ENCODE measurements at regions not wholly inside any gene's neighbourhood (a gene's known extent, or its start where the extent isn't known, plus 50 kb on each side); places are given as distances from the start of the nearest gene placed in this dataset.

- DNase-seq, result no peak
Measured at GRCh38 chr9:129469988-129470316, 150.9 kb downstream of the C9orf50 start.

GRCh38 chr9:129469188-129469987 lies 151.5 kb downstream of the C9orf50 start:
- DNase-seq, result no peak

- DNase-seq, result no peak
Measured at GRCh38 chr9:129467739-129468666, 152.9 kb downstream of the C9orf50 start.

GRCh38 chr9:129467004-129467588 lies 153.8 kb downstream of the C9orf50 start:
- no peak for DNase-seq

- no peak for DNase-seq
Measured at GRCh38 chr9:129465834-129466535, 154.9 kb downstream of the C9orf50 start.

- no peak for DNase-seq
Measured at GRCh38 chr9:129464972-129465833, 155.7 kb downstream of the C9orf50 start.

GRCh38 chr9:129463994-129464393 lies 156.9 kb downstream of the C9orf50 start:
- DNase-seq, result no peak

GRCh38 chr9:129463477-129463876 lies 157.4 kb downstream of the C9orf50 start:
- DNase-seq, result no peak

- DNase-seq, result no peak
Measured at GRCh38 chr9:129462360-129462759, 158.5 kb downstream of the C9orf50 start.

GRCh38 chr9:129460323-129461261 lies 160.3 kb downstream of the C9orf50 start:
- DNase-seq, result peak; percentile 82

- peak; percentile 34 for DNase-seq
Measured at GRCh38 chr9:129459547-129460322, 161.2 kb downstream of the C9orf50 start.

- DNase-seq, result peak; percentile 21
Measured at GRCh38 chr9:129458663-129459546, 162.0 kb downstream of the C9orf50 start.

- no peak for DNase-seq
Measured at GRCh38 chr9:129458155-129458661, 162.7 kb downstream of the C9orf50 start.

GRCh38 chr9:129457325-129457779 lies 163.5 kb downstream of the C9orf50 start:
- no peak for DNase-seq

GRCh38 chr9:129456549-129457324 lies 164.2 kb downstream of the C9orf50 start:
- no peak for DNase-seq

GRCh38 chr9:129455151-129455995 lies 165.5 kb downstream of the C9orf50 start:
- no peak for DNase-seq

Data from stimulated activated CD4-positive, alpha-beta T cell treated with anti-CD3 and anti-CD28 coated beads, Interleukin-12 subunit alpha, Interleukin-12 subunit beta, amount 100 ng/mL, for 4 hours (primary cell).